HEK293T (cell line): ENCODE measurements at regions not wholly inside any gene's neighbourhood (a gene's known extent, or its start where the extent isn't known, plus 50 kb on each side); places are given as distances from the start of the nearest gene placed in this dataset.

ENCODE experiments used
- CTCF ChIA-PET: fragments of 350-600 bp; formaldehyde crosslinking; extraction: SDS; loops from one replicate; lab custom pipeline; 2021; ENCODE audit warnings: antibody characterized with exemption, inconsistent platforms; lab: Yijun Ruan, JAX
- POLR2A ChIA-PET: fragments of 350-600 bp; formaldehyde crosslinking; extraction: SDS; loops from one replicate; lab custom pipeline; 2020; ENCODE audit warnings: antibody characterized with exemption, inconsistent platforms; lab: Yijun Ruan, JAX
- DNase-seq: peaks from one replicate; pipeline ENCODE4 v3.0.0; 2012; ENCODE audit warnings: mixed read lengths; ENCODE audit errors: extremely low spot score
- ARNT ChIP-seq: fragments of 450-650 bp; IDR thresholded peaks from 2 replicates; pipeline ENCODE4 v1.6.1; 2017; ENCODE audit warnings: mild to moderate bottlenecking
- BHLHE40 ChIP-seq: fragments of 450-650 bp; IDR thresholded peaks from 2 replicates; pipeline ENCODE4 v1.6.1; 2016; ENCODE audit warnings: mild to moderate bottlenecking, moderate library complexity, borderline replicate concordance
- CTBP1 ChIP-seq: fragments of 450-650 bp; IDR thresholded peaks from 2 replicates; pipeline ENCODE4 v1.6.1; 2016; ENCODE audit warnings: borderline replicate concordance
- ELF4 ChIP-seq: fragments of 450-650 bp; IDR thresholded peaks from 2 replicates; pipeline ENCODE4 v1.6.1; 2017; ENCODE audit warnings: antibody characterized with exemption
- FOXA1 ChIP-seq: fragments of 450-650 bp; IDR thresholded peaks from 2 replicates; pipeline ENCODE4 v1.6.1; 2016; ENCODE audit warnings: mild to moderate bottlenecking
- FOXK2 ChIP-seq: fragments of 450-650 bp; IDR thresholded peaks from 2 replicates; pipeline ENCODE4 v1.6.1; 2016; ENCODE audit warnings: mild to moderate bottlenecking
- FOXM1 ChIP-seq: fragments of 450-650 bp; IDR thresholded peaks from 2 replicates; pipeline ENCODE4 v1.6.1; 2017; ENCODE audit warnings: mild to moderate bottlenecking, borderline replicate concordance
- HDGF ChIP-seq: fragments of 450-650 bp; IDR thresholded peaks from 2 replicates; pipeline ENCODE4 v1.6.1; 2017; ENCODE audit warnings: antibody characterized with exemption, borderline replicate concordance
- L3MBTL2 ChIP-seq: fragments of 450-650 bp; conservative IDR thresholded peaks from 2 replicates; pipeline ENCODE4 v1.6.1; 2016; ENCODE audit warnings: mild to moderate bottlenecking
- LEF1 ChIP-seq: fragments of 450-650 bp; IDR thresholded peaks from 2 replicates; pipeline ENCODE4 v1.6.1; 2017; ENCODE audit warnings: mild to moderate bottlenecking, borderline replicate concordance
- NFRKB ChIP-seq: fragments of 450-650 bp; IDR thresholded peaks from 2 replicates; pipeline ENCODE4 v1.6.1; 2016; ENCODE audit warnings: mild to moderate bottlenecking, moderate library complexity
- PKNOX1 ChIP-seq: fragments of 450-650 bp; IDR thresholded peaks from 2 replicates; pipeline ENCODE4 v1.6.1; 2016
- SP1 ChIP-seq: fragments of 450-650 bp; IDR thresholded peaks from 2 replicates; pipeline ENCODE4 v1.6.1; 2017
- SUZ12 ChIP-seq: fragments of 450-650 bp; IDR thresholded peaks from 2 replicates; pipeline ENCODE4 v1.6.1; 2016; ENCODE audit warnings: mild to moderate bottlenecking
- TARDBP ChIP-seq: fragments of 450-650 bp; IDR thresholded peaks from 2 replicates; pipeline ENCODE4 v1.6.1; 2016
- ZNF384 ChIP-seq: fragments of 450-650 bp; IDR thresholded peaks from 2 replicates; pipeline ENCODE4 v1.6.1; 2016

GRCh38 chr4:31058656-31059055 is 338.5 kb downstream of the PCDH7 start:
- DNase-seq, result no peak
- ChIA-PET CTCF (no interaction called here), POLR2A (no interaction called here)
- no peak for TF ChIP-seq TARDBP
- TF ChIP-seq FOXA1, result no peak
- TF ChIP-seq ZNF384, result no peak
- TF ChIP-seq NFRKB, result no peak
- TF ChIP-seq FOXK2, result no peak
- no peak for TF ChIP-seq HDGF
- no peak for TF ChIP-seq ELF4
- no peak for TF ChIP-seq SUZ12
- no peak for TF ChIP-seq CTBP1
- no peak for TF ChIP-seq ARNT
- no peak for TF ChIP-seq L3MBTL2
- TF ChIP-seq PKNOX1, result no peak
- no peak for TF ChIP-seq FOXM1
- no peak for TF ChIP-seq BHLHE40

GRCh38 chr4:31059753-31060522 is 339.8 kb downstream of the PCDH7 start:
- CTCF ChIA-PET, result no interaction called here

GRCh38 chr4:31065086-31065485 is 344.9 kb downstream of the PCDH7 start:
- ChIA-PET POLR2A (no interaction called here), CTCF (no interaction called here)
- no peak for DNase-seq

More at GRCh38 chr4:31059753-31060522, 339.8 kb downstream of the PCDH7 start:
- POLR2A ChIA-PET, result no interaction called here
- TF ChIP-seq NFRKB, result no peak
- TF ChIP-seq FOXA1, result no peak
- no peak for TF ChIP-seq FOXM1
- TF ChIP-seq ELF4, result no peak
- TF ChIP-seq FOXK2, result no peak
- no peak for TF ChIP-seq CTBP1
- TF ChIP-seq BHLHE40, result no peak
- no peak for TF ChIP-seq SUZ12
- no peak for TF ChIP-seq ZNF384
- TF ChIP-seq HDGF, result no peak
- no peak for TF ChIP-seq PKNOX1
- DNase-seq, result no peak

GRCh38 chr4:31068257-31069075 is 348.3 kb downstream of the PCDH7 start:
- TF ChIP-seq FOXA1, result no peak
- no peak for TF ChIP-seq ARNT
- no peak for TF ChIP-seq L3MBTL2
- TF ChIP-seq FOXK2, result no peak
- TF ChIP-seq HDGF, result no peak
- no peak for TF ChIP-seq TARDBP
- TF ChIP-seq PKNOX1, result no peak
- no peak for TF ChIP-seq FOXM1
- TF ChIP-seq CTBP1, result no peak
- TF ChIP-seq SP1, result no peak
- TF ChIP-seq BHLHE40, result no peak
- no peak for TF ChIP-seq NFRKB
- no peak for TF ChIP-seq LEF1
- CTCF ChIA-PET, result interaction anchor here (1.3 kb wide), 1 partner anchor 23 kb away, joined by 4 read pairs; no protein-coding TSS in a partner anchor
- POLR2A ChIA-PET, result no interaction called here
- DNase-seq, result no peak

More at GRCh38 chr4:31065086-31065485, 344.9 kb downstream of the PCDH7 start:
- TF ChIP-seq SUZ12 (no peak), NFRKB (no peak), ZNF384 (no peak), CTBP1 (no peak), LEF1 (no peak), FOXA1 (no peak), ARNT (no peak), ELF4 (no peak), HDGF (no peak), PKNOX1 (no peak), L3MBTL2 (no peak)

GRCh38 chr4:31069151-31069550 is 349.0 kb downstream of the PCDH7 start:
- DNase-seq, result no peak
- no peak for TF ChIP-seq BHLHE40
- POLR2A ChIA-PET, result no interaction called here
- CTCF ChIA-PET, result no interaction called here
